ENCODE measurements at regions not wholly inside any gene's neighbourhood (a gene's known extent, or its start where the extent isn't known, plus 50 kb on each side); places are given as distances from the start of the nearest gene placed in this dataset.

DNA sequence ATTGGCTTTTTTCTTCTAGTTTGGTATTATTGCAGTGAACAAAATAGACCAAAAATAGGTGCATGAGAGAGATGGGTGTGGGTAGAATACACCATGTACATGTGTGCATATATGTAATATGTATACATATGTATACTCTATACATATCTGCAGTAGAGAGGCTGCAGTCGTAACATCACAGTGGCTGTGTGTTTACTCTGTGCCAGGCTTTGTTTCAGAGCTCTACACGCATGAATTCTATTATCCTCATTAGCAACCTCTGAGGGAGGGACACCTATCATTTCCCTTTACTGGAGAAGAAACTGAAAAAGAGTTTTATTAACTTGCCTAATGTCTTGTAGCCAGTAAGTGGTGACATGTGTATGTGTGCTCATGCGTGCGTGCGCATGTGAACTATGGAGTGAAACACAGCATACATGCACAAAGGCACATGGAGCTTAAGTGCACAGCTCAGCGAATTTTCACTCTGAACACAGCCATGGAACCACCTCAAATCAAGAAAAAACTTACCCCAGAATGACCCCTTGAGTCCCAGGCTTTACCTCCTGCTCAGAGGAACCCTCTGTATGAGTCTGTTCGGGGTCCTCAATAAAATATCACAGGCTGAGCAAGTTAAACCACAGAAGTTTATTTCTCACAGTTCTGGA, 452.5 kb downstream of the CDH26 start (continued):
- TF ChIP-seq, protein P1, sequence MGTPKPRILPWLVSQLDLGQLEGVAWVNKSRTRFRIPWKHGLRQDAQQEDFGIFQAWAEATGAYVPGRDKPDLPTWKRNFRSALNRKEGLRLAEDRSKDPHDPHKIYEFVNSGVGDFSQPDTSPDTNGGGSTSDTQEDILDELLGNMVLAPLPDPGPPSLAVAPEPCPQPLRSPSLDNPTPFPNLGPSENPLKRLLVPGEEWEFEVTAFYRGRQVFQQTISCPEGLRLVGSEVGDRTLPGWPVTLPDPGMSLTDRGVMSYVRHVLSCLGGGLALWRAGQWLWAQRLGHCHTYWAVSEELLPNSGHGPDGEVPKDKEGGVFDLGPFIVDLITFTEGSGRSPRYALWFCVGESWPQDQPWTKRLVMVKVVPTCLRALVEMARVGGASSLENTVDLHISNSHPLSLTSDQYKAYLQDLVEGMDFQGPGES (IDR thresholded peaks at IDR 0.05; ENCODE audit: low read depth, low read length) = no peak
- TF ChIP-seq, protein P2, sequence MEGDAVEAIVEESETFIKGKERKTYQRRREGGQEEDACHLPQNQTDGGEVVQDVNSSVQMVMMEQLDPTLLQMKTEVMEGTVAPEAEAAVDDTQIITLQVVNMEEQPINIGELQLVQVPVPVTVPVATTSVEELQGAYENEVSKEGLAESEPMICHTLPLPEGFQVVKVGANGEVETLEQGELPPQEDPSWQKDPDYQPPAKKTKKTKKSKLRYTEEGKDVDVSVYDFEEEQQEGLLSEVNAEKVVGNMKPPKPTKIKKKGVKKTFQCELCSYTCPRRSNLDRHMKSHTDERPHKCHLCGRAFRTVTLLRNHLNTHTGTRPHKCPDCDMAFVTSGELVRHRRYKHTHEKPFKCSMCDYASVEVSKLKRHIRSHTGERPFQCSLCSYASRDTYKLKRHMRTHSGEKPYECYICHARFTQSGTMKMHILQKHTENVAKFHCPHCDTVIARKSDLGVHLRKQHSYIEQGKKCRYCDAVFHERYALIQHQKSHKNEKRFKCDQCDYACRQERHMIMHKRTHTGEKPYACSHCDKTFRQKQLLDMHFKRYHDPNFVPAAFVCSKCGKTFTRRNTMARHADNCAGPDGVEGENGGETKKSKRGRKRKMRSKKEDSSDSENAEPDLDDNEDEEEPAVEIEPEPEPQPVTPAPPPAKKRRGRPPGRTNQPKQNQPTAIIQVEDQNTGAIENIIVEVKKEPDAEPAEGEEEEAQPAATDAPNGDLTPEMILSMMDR (IDR thresholded peaks at IDR 0.05) = no peak

DNA sequence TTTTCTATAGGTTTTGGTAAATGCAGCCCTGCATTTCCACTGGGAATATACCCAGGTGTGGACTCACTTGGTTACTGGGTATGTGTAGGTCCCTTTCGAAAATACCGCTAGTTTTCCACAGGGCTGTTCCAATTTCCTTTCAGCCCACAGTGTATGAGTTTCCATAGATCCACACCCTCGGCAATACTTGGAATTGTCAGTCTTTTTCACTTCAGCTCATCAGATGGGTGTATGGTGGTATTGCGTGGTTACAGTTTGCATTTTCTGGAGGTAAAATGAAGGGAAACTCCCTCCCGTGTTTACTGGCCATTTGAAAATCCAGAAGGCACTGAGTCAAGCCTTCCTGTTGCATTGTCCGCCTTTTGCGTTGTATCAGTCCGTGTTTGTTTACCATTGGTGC, 453.6 kb downstream of the CDH26 start:
- H3F3A ChIP-seq (replicated peaks; ENCODE audit: insufficient read depth) = no peaks in the 10 kb centered on the region
- no peak for DNase-seq
- no peaks in the 10 kb centered on the region for H3K79me2 ChIP-seq (ENCODE audit: insufficient read depth)
- no peak overlapping the region for H3K4me3 ChIP-seq (ENCODE audit: low read depth in 2 of 2, low read length in 1 of 2)
- H3K36me3 ChIP-seq (replicated peaks in 1 of 2; ENCODE audit: control insufficient read depth in 1 of 2, insufficient read depth in 2 of 2, low read length in 1 of 2) = no peaks in the 10 kb centered on the region
- ChIA-PET POLR2A (no interaction called here), CTCF (no interaction called here)
- peaks cover 4% of the 10 kb centered on the region; the same call in 1 of the 2 replicates for H3K9me3 ChIP-seq
- TF ChIP-seq, protein P3, sequence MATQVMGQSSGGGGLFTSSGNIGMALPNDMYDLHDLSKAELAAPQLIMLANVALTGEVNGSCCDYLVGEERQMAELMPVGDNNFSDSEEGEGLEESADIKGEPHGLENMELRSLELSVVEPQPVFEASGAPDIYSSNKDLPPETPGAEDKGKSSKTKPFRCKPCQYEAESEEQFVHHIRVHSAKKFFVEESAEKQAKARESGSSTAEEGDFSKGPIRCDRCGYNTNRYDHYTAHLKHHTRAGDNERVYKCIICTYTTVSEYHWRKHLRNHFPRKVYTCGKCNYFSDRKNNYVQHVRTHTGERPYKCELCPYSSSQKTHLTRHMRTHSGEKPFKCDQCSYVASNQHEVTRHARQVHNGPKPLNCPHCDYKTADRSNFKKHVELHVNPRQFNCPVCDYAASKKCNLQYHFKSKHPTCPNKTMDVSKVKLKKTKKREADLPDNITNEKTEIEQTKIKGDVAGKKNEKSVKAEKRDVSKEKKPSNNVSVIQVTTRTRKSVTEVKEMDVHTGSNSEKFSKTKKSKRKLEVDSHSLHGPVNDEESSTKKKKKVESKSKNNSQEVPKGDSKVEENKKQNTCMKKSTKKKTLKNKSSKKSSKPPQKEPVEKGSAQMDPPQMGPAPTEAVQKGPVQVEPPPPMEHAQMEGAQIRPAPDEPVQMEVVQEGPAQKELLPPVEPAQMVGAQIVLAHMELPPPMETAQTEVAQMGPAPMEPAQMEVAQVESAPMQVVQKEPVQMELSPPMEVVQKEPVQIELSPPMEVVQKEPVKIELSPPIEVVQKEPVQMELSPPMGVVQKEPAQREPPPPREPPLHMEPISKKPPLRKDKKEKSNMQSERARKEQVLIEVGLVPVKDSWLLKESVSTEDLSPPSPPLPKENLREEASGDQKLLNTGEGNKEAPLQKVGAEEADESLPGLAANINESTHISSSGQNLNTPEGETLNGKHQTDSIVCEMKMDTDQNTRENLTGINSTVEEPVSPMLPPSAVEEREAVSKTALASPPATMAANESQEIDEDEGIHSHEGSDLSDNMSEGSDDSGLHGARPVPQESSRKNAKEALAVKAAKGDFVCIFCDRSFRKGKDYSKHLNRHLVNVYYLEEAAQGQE (IDR thresholded peaks at IDR 0.05; ENCODE audit: low read depth, low read length) = no peak
- TF ChIP-seq ELF1 (IDR thresholded peaks at IDR 0.05) (no peak), FOXJ3 (CRISPR knock-in tag; IDR thresholded peaks at IDR 0.05) (no peak), MXI1 (IDR thresholded peaks at IDR 0.05; ENCODE audit: low read depth, low read length) (no peak), RAD21 (IDR thresholded peaks at IDR 0.05; ENCODE audit: low read length) (no peak), RXRA (IDR thresholded peaks at IDR 0.05; ENCODE audit: borderline replicate concordance, low read depth) (no peak), RFX5 (IDR thresholded peaks at IDR 0.05; ENCODE audit: low read length) (no peak), NFIC (IDR thresholded peaks at IDR 0.05; ENCODE audit: borderline replicate concordance) (no peak), JUND (IDR thresholded peaks at IDR 0.05) (no peak)
- TF ChIP-seq, protein P4, sequence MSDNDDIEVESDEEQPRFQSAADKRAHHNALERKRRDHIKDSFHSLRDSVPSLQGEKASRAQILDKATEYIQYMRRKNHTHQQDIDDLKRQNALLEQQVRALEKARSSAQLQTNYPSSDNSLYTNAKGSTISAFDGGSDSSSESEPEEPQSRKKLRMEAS (IDR thresholded peaks at IDR 0.05; ENCODE audit: low read depth) = no peak
- TF ChIP-seq, protein P2 (IDR thresholded peaks at IDR 0.05) = no peak
- H4K20me1 ChIP-seq (ENCODE audit: insufficient read depth) = no peaks in the 10 kb centered on the region
- no peak overlapping the region for H3K27ac ChIP-seq (ENCODE audit: low read depth in 2 of 2, low read length in 1 of 2)
- H3K4me1 ChIP-seq (ENCODE audit: control insufficient read depth in 1 of 2, insufficient read depth in 2 of 2, low read depth in 1 of 2, low read length in 1 of 2) = no peaks in the 10 kb centered on the region
- H2AFZ ChIP-seq (ENCODE audit: low read depth) = no peak overlapping the region
- H3K27me3 ChIP-seq (ENCODE audit: insufficient read depth) = no peaks in the 10 kb centered on the region
- no peak overlapping the region for H3K9ac ChIP-seq
- 35% methylated on average over 8 of the region's 8 CpGs for WGBS (ENCODE audit: low lambda C conversion rate)
- H3K4me2 ChIP-seq = no peak overlapping the region
- H3K9me2 ChIP-seq = no peaks in the 10 kb centered on the region

Data from SK-N-SH (cell line).